ENCODE measurements at regions not wholly inside any gene's neighbourhood (a gene's known extent, or its start where the extent isn't known, plus 50 kb on each side); places are given as distances from the start of the nearest gene placed in this dataset.
"Not testable (repeated sequence)": the region's sequence is repeated elsewhere in the genome, so short reads cannot be mapped to it uniquely, and the experiment has no call there.

DNA sequence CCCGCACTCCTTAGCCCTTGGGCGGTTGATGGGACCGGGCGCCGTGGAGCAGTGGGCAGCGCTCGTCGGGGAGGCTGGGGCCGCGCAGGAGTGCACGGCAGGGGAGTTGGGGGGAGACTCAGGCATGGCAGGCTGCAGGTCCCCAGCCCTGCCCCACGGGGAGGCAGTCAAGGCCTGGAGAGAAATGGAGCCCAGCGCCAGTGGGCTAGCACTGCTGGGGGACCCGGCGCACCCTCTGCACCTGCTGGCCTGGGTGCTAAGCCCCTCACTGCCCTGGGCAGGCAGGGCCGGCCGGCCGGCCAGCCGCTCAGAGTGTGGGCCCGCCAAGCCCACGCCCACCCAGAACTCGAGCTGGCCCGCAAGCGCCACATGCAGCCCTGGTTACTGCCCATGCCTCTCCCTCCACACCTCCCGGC lies 147.2 kb upstream of the PITRM1 start:
- Histone ChIP-seq H3K4me3 (no peak overlapping the region), H3K27ac (no peak overlapping the region), H3K36me3 (no peaks in the 10 kb centered on the region), H3K27me3 (peaks cover 0 to 5% (median 0%) of the 10 kb centered on the region in 3 donors), H3K9me3 (no peaks in the 10 kb centered on the region), H3K4me1 (no peaks in the 10 kb centered on the region)
- intact Hi-C loops (cut with DNase I; ENCODE audit: low total_unique reads) = no loop called here
- DNase-seq = no peak
- TF ChIP-seq POLR2A (IDR thresholded peaks at IDR 0.05) (no peak), POLR2AphosphoS5 (IDR thresholded peaks at IDR 0.05) (no peak), EP300 (IDR thresholded peaks at IDR 0.05) (no peak)
- TF ChIP-seq, protein P1, sequence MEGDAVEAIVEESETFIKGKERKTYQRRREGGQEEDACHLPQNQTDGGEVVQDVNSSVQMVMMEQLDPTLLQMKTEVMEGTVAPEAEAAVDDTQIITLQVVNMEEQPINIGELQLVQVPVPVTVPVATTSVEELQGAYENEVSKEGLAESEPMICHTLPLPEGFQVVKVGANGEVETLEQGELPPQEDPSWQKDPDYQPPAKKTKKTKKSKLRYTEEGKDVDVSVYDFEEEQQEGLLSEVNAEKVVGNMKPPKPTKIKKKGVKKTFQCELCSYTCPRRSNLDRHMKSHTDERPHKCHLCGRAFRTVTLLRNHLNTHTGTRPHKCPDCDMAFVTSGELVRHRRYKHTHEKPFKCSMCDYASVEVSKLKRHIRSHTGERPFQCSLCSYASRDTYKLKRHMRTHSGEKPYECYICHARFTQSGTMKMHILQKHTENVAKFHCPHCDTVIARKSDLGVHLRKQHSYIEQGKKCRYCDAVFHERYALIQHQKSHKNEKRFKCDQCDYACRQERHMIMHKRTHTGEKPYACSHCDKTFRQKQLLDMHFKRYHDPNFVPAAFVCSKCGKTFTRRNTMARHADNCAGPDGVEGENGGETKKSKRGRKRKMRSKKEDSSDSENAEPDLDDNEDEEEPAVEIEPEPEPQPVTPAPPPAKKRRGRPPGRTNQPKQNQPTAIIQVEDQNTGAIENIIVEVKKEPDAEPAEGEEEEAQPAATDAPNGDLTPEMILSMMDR (IDR thresholded peaks at IDR 0.05) = no peak
- WGBS, 5 donors = 91 to 97% (median 92%) methylated on average over 18 to 24 of the region's 25 CpGs

DNA sequence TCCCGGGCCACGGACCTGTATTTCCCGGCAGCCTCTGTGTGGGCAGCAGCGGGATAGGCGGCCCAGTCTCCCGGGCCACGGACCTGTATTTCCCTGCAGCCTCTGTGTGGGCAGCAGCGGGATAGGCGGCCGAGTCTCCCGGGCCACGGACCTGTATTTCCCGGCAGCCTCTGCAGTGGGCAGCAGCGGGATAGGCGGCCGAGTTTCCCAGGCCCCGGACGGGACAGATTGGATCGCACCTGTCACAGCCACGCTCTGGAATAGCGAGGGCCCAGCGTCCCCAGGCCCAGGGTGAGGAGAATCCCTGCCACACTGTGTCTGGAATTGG lies 145.9 kb upstream of the PITRM1 start:
- H3K9me3 ChIP-seq; intact Hi-C loops (cut with DNase I; ENCODE audit: low total_unique reads); H3K27ac ChIP-seq; DNase-seq; H3K4me3 ChIP-seq; H3K36me3 ChIP-seq; H3K4me1 ChIP-seq: not testable (repeated sequence)
- H3K27me3 ChIP-seq = peaks cover 0 to 13% (median 0%) of the 10 kb centered on the region in 3 donors
- 88 to 97% (median 95%) methylated on average over 11 to 22 of the region's 22 CpGs for WGBS, 5 donors

DNA sequence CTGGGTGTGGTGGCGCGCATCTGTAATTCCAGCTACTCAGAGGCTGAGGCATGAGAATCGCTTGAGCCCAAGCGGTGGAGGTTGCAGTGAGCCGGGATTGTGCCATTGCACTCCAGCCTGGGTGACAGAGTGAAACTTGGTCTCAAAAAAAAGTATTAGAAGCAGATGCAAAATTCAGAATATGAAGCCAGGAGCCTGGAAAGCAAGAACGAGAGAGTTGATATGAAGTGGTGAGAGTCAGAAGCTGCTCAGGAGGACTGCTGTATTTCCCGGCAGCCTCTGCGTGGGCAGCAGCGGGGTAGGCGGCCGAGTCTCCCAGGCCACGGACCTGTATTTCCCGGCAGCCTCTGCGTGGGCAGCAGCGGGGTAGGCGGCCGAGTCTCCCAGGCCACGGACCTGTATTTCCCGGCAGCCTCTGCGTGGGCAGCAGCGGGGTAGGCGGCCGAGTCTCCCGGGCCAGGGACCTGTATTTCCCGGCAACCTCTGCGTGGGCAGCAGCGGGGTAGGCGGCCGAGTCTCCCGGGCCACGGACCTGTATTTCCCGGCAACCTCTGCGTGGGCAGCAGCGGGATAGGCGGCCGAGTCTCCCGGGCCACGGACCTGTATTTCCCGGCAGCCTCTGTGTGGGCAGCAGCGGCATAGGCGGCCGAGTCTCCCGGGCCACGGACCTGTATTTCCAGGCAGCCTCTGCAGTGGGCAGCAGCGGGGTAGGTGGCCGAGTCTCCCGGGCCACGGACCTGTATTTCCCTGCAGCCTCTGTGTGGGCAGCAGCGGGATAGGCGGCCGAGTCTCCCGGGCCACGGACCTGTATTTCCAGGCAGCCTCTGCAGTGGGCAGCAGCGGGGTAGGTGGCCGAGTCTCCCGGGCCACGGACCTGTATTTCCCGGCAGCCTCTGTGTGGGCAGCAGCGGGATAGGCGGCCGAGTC lies 145.2 kb upstream of the PITRM1 start:
- H3K4me1 ChIP-seq; H3K36me3 ChIP-seq; H3K4me3 ChIP-seq; H3K9me3 ChIP-seq; H3K27ac ChIP-seq; DNase-seq; intact Hi-C loops (cut with DNase I; ENCODE audit: low total_unique reads): not testable (repeated sequence)
- 92 to 96% (median 94%) methylated on average over 29 to 52 of the region's 61 CpGs for WGBS, 5 donors
- peaks cover 0 to 13% (median 0%) of the 10 kb centered on the region in 3 donors for H3K27me3 ChIP-seq

DNA sequence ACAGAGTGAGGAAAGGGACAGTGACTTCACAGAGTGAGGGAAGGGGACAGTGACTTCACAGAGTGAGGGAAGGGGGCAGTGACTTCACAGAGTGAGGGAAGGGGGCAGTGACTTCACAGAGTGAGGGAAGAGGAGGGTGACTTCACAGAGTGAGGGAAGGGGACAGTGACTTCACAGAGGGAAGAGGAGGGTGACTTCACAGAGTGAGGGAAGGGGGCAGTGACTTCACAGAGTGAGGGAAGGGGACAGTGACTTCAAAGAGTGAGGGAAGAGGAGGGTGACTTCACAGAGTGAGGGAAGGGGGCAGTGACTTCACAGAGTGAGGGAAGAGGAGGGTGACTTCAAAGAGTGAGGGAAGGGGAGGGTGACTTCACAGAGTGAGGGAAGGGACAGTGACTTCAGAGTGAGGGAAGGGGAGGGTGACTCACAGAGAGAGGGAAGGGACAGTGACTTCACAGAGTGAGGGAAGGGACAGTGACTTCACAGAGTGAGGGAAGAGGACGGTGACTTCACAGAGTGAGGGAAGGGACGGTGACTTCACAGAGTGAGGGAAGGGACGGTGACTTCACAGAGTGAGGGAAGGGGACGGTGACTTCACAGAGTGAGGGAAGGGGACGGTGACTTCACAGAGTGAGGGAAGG lies 142.0 kb upstream of the PITRM1 start:
- DNase-seq; H3K36me3 ChIP-seq; intact Hi-C loops (cut with DNase I; ENCODE audit: low total_unique reads); H3K4me3 ChIP-seq; H3K4me1 ChIP-seq; H3K27ac ChIP-seq; H3K9me3 ChIP-seq: not testable (repeated sequence)
- 50 to 81% (median 75%) methylated on average over 1 to 4 of the region's 5 CpGs for WGBS, 5 donors
- peaks cover 0 to 13% (median 0%) of the 10 kb centered on the region in 3 donors for H3K27me3 ChIP-seq

DNA sequence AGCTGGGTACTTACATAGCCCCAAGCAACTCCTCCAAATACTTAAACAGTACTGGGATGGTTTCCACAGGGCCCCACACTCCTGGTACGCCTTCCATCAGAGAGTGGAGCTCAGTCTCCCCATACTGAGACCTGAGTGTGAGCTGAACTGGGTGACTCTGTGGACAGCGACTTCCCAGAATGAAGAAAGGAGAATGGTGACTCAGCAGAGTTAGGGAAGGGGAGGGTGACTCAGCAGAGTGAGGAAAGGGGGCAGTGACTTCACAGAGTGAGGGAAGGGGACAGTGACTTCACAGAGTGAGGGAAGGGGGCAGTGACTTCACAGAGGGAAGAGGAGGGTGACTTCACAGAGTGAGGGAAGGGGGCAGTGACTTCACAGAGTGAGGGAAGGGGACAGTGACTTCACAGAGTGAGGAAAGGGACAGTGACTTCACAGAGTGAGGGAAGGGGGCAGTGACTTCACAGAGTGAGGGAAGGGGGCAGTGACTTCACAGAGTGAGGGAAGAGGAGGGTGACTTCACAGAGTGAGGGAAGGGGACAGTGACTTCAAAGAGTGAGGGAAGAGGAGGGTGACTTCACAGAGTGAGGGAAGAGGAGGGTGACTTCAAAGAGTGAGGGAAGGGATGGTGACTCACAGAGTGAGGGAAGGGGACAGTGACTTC lies 141.3 kb upstream of the PITRM1 start:
- H3K27ac ChIP-seq; H3K4me1 ChIP-seq; H3K9me3 ChIP-seq; intact Hi-C loops (cut with DNase I; ENCODE audit: low total_unique reads); H3K36me3 ChIP-seq; H3K4me3 ChIP-seq: not testable (repeated sequence)
- DNase-seq = peak in 1 of 2 donors; percentile 55
- 47 to 57% (median 51%) methylated on average over 2 of the region's 2 CpGs for WGBS, 5 donors
- H3K27me3 ChIP-seq = peaks cover 0 to 13% (median 0%) of the 10 kb centered on the region in 3 donors

DNA sequence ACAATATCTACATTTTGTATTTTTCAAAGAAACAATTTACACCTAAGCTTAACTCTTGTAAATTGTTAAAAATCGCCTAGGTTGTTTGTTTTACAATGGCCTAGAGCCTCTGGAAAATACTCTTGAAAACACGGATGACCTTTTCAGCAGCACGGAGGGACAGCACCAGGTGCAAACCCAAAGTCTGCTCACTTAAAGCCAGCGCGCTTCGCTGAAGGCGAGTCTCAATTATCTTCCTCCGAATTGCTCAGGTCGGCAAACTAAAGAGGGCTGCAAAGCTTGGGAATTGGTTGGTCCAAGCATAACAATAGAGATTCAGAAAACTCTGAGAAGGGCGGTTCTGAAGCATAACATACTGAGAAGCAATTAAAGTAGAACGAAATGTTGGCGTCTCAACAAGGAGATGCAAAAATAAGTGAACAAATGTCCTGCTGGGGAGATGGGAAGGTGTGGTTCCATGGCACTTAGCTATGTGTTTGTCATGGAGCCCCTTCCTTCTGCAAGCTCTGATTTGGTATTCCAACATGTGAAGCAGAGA lies 139.9 kb upstream of the PITRM1 start:
- DNase-seq = no peak
- Histone ChIP-seq H3K9me3 (peaks cover 0 to 12% (median 0%) of the 10 kb centered on the region in 4 donors), H3K27ac (no peak overlapping the region), H3K27me3 (peaks cover 0 to 13% (median 0%) of the 10 kb centered on the region in 3 donors), H3K36me3 (no peaks in the 10 kb centered on the region), H3K4me1 (no peaks in the 10 kb centered on the region), H3K4me3 (no peak overlapping the region)
- 66 to 77% (median 74%) methylated on average over 12 of the region's 12 CpGs for whole genome bisulfite sequencing, 5 donors
- TF ChIP-seq, protein P1 (IDR thresholded peaks at IDR 0.05) = no peak
- TF ChIP-seq POLR2A (IDR thresholded peaks at IDR 0.05) (no peak), POLR2AphosphoS5 (IDR thresholded peaks at IDR 0.05) (no peak), EP300 (IDR thresholded peaks at IDR 0.05) (no peak)
- intact Hi-C loops (cut with DNase I; ENCODE audit: low total_unique reads) = no loop called here

All from stomach (tissue), 8 donors.